Epithelial cell of esophagus (primary cell): ENCODE measurements at regions not wholly inside any gene's neighbourhood (a gene's known extent, or its start where the extent isn't known, plus 50 kb on each side); places are given as distances from the start of the nearest gene placed in this dataset.

ENCODE experiments used
- DNase-seq: peaks from one replicate; pipeline ENCODE4 v3.0.0; 2010; ENCODE audit warnings: low read depth
- H3K4me3 ChIP-seq: 2 replicates; pipeline ENCODE4 v1.5.1; 2011; ENCODE audit warnings: mild to moderate bottlenecking, low read length, control low read depth
- CTCF ChIP-seq: IDR thresholded peaks from 2 replicates; pipeline ENCODE4 v1.5.1; 2011; ENCODE audit warnings: low read depth, mild to moderate bottlenecking, low read length, control low read depth, inconsistent platforms; ENCODE audit not compliant: insufficient read depth; ENCODE audit errors: missing control alignments

- DNase-seq, result peak; percentile 54
Observed at GRCh38 chr4:149961876-149962597, 116.2 kb upstream of the DCLK2 start.

GRCh38 chr4:149964001-149964796 is 114.0 kb upstream of the DCLK2 start:
- no peak overlapping the region for H3K4me3 ChIP-seq
- DNase-seq, result peak; percentile 8
- TF ChIP-seq CTCF, result no peak

More at GRCh38 chr4:149961876-149962597, 116.2 kb upstream of the DCLK2 start:
- no peak for TF ChIP-seq CTCF
- H3K4me3 ChIP-seq, result no peak overlapping the region

GRCh38 chr4:149965206-149965605 is 113.0 kb upstream of the DCLK2 start:
- no peak for DNase-seq
- no peak overlapping the region for H3K4me3 ChIP-seq
- TF ChIP-seq CTCF, result no peak

- TF ChIP-seq CTCF, result no peak
- H3K4me3 ChIP-seq, result no peak overlapping the region
- no peak for DNase-seq
Observed at GRCh38 chr4:149972407-149972806, 105.8 kb upstream of the DCLK2 start.

- H3K4me3 ChIP-seq, result no peak overlapping the region
- DNase-seq, result no peak
- TF ChIP-seq CTCF, result no peak
Observed at GRCh38 chr4:149973181-149973580, 105.1 kb upstream of the DCLK2 start.

- no peak for DNase-seq
- H3K4me3 ChIP-seq, result no peak overlapping the region
- no peak for TF ChIP-seq CTCF
Observed at GRCh38 chr4:149975172-149975571, 103.1 kb upstream of the DCLK2 start.
